HG02973 (cell line): ENCODE measurements at regions not wholly inside any gene's neighbourhood (a gene's known extent, or its start where the extent isn't known, plus 50 kb on each side); places are given as distances from the start of the nearest gene placed in this dataset.

ENCODE experiments used
- ATAC-seq: cut with Tn5 transposase; IDR thresholded peaks from one replicate; pipeline ENCODE4 v1.9.1; 2021; ENCODE audit warnings: moderate library complexity; ENCODE audit not compliant: unreplicated experiment

GRCh38 chr17:62119373-62119772, 54.3 kb upstream of the MED13 start:
- peak; percentile 81 for ATAC-seq
